ENCODE measurements at regions not wholly inside any gene's neighbourhood (a gene's known extent, or its start where the extent isn't known, plus 50 kb on each side); places are given as distances from the start of the nearest gene placed in this dataset.

DNA sequence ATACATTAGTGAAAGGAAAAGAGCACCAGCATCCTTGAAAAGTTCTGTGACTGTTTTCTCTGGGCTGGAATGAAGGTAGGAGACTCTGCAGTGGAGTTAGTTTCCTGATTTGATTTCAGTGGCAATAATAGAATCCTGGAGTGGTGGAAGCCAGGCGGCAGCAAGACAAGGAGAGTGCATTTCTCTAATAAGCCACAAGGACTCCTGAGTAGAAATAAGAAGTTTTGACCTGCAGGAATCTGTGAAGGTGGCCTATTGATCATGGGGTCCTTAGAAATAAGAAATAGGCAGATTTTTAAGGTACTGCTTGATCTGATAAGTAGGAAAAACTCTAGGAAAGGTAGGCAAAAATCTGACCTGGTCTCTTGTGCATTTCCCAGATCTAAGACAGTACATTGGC, 68.4 kb upstream of the ELOVL5 start:
- Histone ChIP-seq H3K36me3 (replicated peaks in 1 of 2; ENCODE audit: control insufficient read depth in 2 of 2, insufficient read depth in 2 of 2, low read length in 2 of 2) (no peaks in the 10 kb centered on the region), H3K4ac (ENCODE audit: low read length) (no peak overlapping the region), H2AFZ (ENCODE audit: low read length) (no peak overlapping the region), H2BK120ac (ENCODE audit: low read depth, low read length) (no peak overlapping the region), H3K9me3 (replicated peaks in 1 of 2; ENCODE audit: control insufficient read depth in 2 of 2, insufficient read depth in 1 of 2, low read depth in 1 of 2, low read length in 2 of 2) (no peaks in the 10 kb centered on the region), H3K23ac (ENCODE audit: low read depth, low read length, poor library complexity) (no peak overlapping the region), H4K8ac (ENCODE audit: low read depth, low read length) (no peak overlapping the region), H3K14ac (ENCODE audit: low read length) (no peak overlapping the region), H3K79me1 (ENCODE audit: low read depth, low read length) (no peaks in the 10 kb centered on the region), H2BK5ac (ENCODE audit: low read length) (no peak overlapping the region), H3K4me3 (ENCODE audit: low read length in 2 of 2) (no peak overlapping the region), H3K27me3 (ENCODE audit: control insufficient read depth in 3 of 3, insufficient read depth in 3 of 3, low read depth in 1 of 3, low read length in 3 of 3) (peaks cover 0 to 9% (median 0%) of the 10 kb centered on the region in 3 experiments), H3K4me2 (ENCODE audit: insufficient read depth, low read length, poor library complexity, severe bottlenecking) (no peak overlapping the region), H4K91ac (ENCODE audit: low read depth, low read length, poor library complexity) (no peak overlapping the region), H3K18ac (ENCODE audit: low read length) (no peak overlapping the region), H3K27ac (replicated peaks; ENCODE audit: low read length) (no peak overlapping the region), H2BK12ac (ENCODE audit: low read length) (no peak overlapping the region), H3K9ac (ENCODE audit: low read depth, low read length, poor library complexity) (no peak overlapping the region), H3K4me1 (ENCODE audit: control insufficient read depth in 2 of 2, insufficient read depth in 1 of 2, low read depth in 1 of 2, low read length in 2 of 2) (no peaks in the 10 kb centered on the region), H2BK15ac (ENCODE audit: low read length) (no peak overlapping the region), H2AK5ac (ENCODE audit: low read depth, low read length) (no peak overlapping the region)
- WGBS, 2 donors (ENCODE audit: extremely low coverage in 2 of 2, insufficient read length in 2 of 2, insufficient replicate concordance in 1 of 2): no CpG with 5 or more reads among the region's 1 CpG
- DNase-seq (ENCODE audit: low spot score): no peak

DNA sequence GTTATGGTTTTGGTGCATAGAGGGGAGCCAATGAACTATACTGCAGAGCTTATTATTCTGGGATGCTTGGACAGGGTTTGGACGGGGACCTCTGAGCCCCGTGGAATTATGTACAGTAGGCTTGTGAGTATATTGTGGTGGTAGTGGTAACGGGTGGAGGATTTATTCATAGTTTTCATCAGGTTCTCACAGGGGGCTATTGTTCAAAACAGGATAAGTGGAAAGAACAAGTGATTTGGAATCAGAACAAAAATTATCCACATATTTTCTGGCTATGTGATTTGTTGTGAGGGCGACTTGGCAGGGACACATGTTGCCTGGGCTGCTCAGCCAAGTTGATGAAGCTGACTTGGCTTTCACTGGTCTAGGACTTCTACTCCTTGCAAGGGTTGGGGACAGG, 64.6 kb upstream of the ELOVL5 start:
- Histone ChIP-seq H3K4me2 (ENCODE audit: insufficient read depth, low read length, poor library complexity, severe bottlenecking) (no peak overlapping the region), H3K79me1 (ENCODE audit: low read depth, low read length) (no peaks in the 10 kb centered on the region), H3K27me3 (ENCODE audit: control insufficient read depth in 3 of 3, insufficient read depth in 3 of 3, low read depth in 1 of 3, low read length in 3 of 3) (peaks cover 0 to 12% (median 0%) of the 10 kb centered on the region in 3 experiments), H3K27ac (replicated peaks; ENCODE audit: low read length) (no peak overlapping the region), H3K23ac (ENCODE audit: low read depth, low read length, poor library complexity) (no peak overlapping the region), H3K4ac (ENCODE audit: low read length) (no peak overlapping the region), H3K14ac (ENCODE audit: low read length) (no peak overlapping the region), H2BK120ac (ENCODE audit: low read depth, low read length) (no peak overlapping the region), H3K36me3 (replicated peaks in 1 of 2; ENCODE audit: control insufficient read depth in 2 of 2, insufficient read depth in 2 of 2, low read length in 2 of 2) (no peaks in the 10 kb centered on the region), H2AFZ (ENCODE audit: low read length) (no peak overlapping the region), H4K8ac (ENCODE audit: low read depth, low read length) (no peak overlapping the region), H3K9me3 (replicated peaks in 1 of 2; ENCODE audit: control insufficient read depth in 2 of 2, insufficient read depth in 1 of 2, low read depth in 1 of 2, low read length in 2 of 2) (no peaks in the 10 kb centered on the region), H2AK5ac (ENCODE audit: low read depth, low read length) (no peak overlapping the region), H3K9ac (ENCODE audit: low read depth, low read length, poor library complexity) (no peak overlapping the region), H2BK5ac (ENCODE audit: low read length) (no peak overlapping the region), H3K4me1 (ENCODE audit: control insufficient read depth in 2 of 2, insufficient read depth in 1 of 2, low read depth in 1 of 2, low read length in 2 of 2) (no peaks in the 10 kb centered on the region), H4K91ac (ENCODE audit: low read depth, low read length, poor library complexity) (no peak overlapping the region), H3K4me3 (ENCODE audit: low read length in 2 of 2) (no peak overlapping the region), H3K18ac (ENCODE audit: low read length) (no peak overlapping the region), H2BK15ac (ENCODE audit: low read length) (no peak overlapping the region), H2BK12ac (ENCODE audit: low read length) (no peak overlapping the region)
- no CpG with 5 or more reads among the region's 4 CpGs for WGBS, 2 donors (ENCODE audit: extremely low coverage in 2 of 2, insufficient read length in 2 of 2, insufficient replicate concordance in 1 of 2)
- DNase-seq (ENCODE audit: low spot score): no peak

DNA sequence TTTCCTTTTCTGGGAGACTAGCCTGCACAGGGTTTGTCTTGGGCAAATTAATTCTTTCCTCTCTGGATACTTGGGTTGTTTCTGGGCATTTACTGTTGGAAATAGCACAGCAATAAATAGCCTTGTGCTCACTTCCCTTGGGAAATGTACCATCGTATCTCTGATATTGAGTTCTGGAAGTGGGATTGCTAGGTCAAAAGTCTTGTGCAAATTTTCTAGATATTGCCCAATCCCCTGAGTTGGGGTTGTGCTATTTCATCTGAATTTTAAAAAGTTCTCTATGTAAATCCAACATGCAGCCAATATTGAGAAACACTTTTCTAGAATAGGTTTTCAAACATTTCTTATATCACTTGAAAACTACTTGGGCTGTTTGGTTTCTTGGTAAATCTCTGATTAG, 64.0 kb upstream of the ELOVL5 start:
- no peaks in the 10 kb centered on the region for H3K79me1 ChIP-seq (ENCODE audit: low read depth, low read length)
- no peak overlapping the region for H3K9ac ChIP-seq (ENCODE audit: low read depth, low read length, poor library complexity)
- no peaks in the 10 kb centered on the region for H3K4me1 ChIP-seq (ENCODE audit: control insufficient read depth in 2 of 2, insufficient read depth in 1 of 2, low read depth in 1 of 2, low read length in 2 of 2)
- no peak overlapping the region for H2BK15ac ChIP-seq (ENCODE audit: low read length)
- H2AK5ac ChIP-seq (ENCODE audit: low read depth, low read length): no peak overlapping the region
- H2BK5ac ChIP-seq (ENCODE audit: low read length): no peak overlapping the region
- no peaks in the 10 kb centered on the region for H3K9me3 ChIP-seq (replicated peaks in 1 of 2; ENCODE audit: control insufficient read depth in 2 of 2, insufficient read depth in 1 of 2, low read depth in 1 of 2, low read length in 2 of 2)
- H3K4ac ChIP-seq (ENCODE audit: low read length): no peak overlapping the region
- no peak overlapping the region for H2BK12ac ChIP-seq (ENCODE audit: low read length)
- no peak overlapping the region for H4K91ac ChIP-seq (ENCODE audit: low read depth, low read length, poor library complexity)
- no peak for DNase-seq (ENCODE audit: low spot score)
- H3K4me3 ChIP-seq (ENCODE audit: low read length in 2 of 2): no peak overlapping the region
- H2BK120ac ChIP-seq (ENCODE audit: low read depth, low read length): no peak overlapping the region
- no peak overlapping the region for H4K8ac ChIP-seq (ENCODE audit: low read depth, low read length)
- no peak overlapping the region for H3K18ac ChIP-seq (ENCODE audit: low read length)
- no peak overlapping the region for H2AFZ ChIP-seq (ENCODE audit: low read length)
- no peak overlapping the region for H3K23ac ChIP-seq (ENCODE audit: low read depth, low read length, poor library complexity)
- H3K4me2 ChIP-seq (ENCODE audit: insufficient read depth, low read length, poor library complexity, severe bottlenecking): no peak overlapping the region
- no CpG with 5 or more reads among the region's 1 CpG for WGBS, 2 donors (ENCODE audit: extremely low coverage in 2 of 2, insufficient read length in 2 of 2, insufficient replicate concordance in 1 of 2)
- H3K27ac ChIP-seq (replicated peaks; ENCODE audit: low read length): no peak overlapping the region
- H3K36me3 ChIP-seq (replicated peaks in 1 of 2; ENCODE audit: control insufficient read depth in 2 of 2, insufficient read depth in 2 of 2, low read length in 2 of 2): no peaks in the 10 kb centered on the region
- peaks cover 0 to 18% (median 0%) of the 10 kb centered on the region in 3 experiments for H3K27me3 ChIP-seq (ENCODE audit: control insufficient read depth in 3 of 3, insufficient read depth in 3 of 3, low read depth in 1 of 3, low read length in 3 of 3)
- H3K14ac ChIP-seq (ENCODE audit: low read length): no peak overlapping the region

GRCh38 chr6:53412021-53412715, 63.4 kb upstream of the ELOVL5 start:
- Histone ChIP-seq H4K8ac (ENCODE audit: low read depth, low read length) (no peak overlapping the region), H3K4me1 (ENCODE audit: control insufficient read depth in 2 of 2, insufficient read depth in 1 of 2, low read depth in 1 of 2, low read length in 2 of 2) (no peaks in the 10 kb centered on the region), H2BK15ac (ENCODE audit: low read length) (no peak overlapping the region), H3K23ac (ENCODE audit: low read depth, low read length, poor library complexity) (no peak overlapping the region), H3K27me3 (ENCODE audit: control insufficient read depth in 3 of 3, insufficient read depth in 3 of 3, low read depth in 1 of 3, low read length in 3 of 3) (peaks cover 0 to 22% (median 0%) of the 10 kb centered on the region in 3 experiments), H2AFZ (ENCODE audit: low read length) (no peak overlapping the region), H3K4me2 (ENCODE audit: insufficient read depth, low read length, poor library complexity, severe bottlenecking) (no peak overlapping the region), H3K79me1 (ENCODE audit: low read depth, low read length) (no peaks in the 10 kb centered on the region), H3K9me3 (replicated peaks in 1 of 2; ENCODE audit: control insufficient read depth in 2 of 2, insufficient read depth in 1 of 2, low read depth in 1 of 2, low read length in 2 of 2) (no peaks in the 10 kb centered on the region), H3K9ac (ENCODE audit: low read depth, low read length, poor library complexity) (no peak overlapping the region), H3K36me3 (replicated peaks in 1 of 2; ENCODE audit: control insufficient read depth in 2 of 2, insufficient read depth in 2 of 2, low read length in 2 of 2) (no peaks in the 10 kb centered on the region), H2AK5ac (ENCODE audit: low read depth, low read length) (no peak overlapping the region), H3K4ac (ENCODE audit: low read length) (no peak overlapping the region), H3K14ac (ENCODE audit: low read length) (no peak overlapping the region), H3K4me3 (ENCODE audit: low read length in 2 of 2) (no peak overlapping the region), H2BK12ac (ENCODE audit: low read length) (no peak overlapping the region), H2BK120ac (ENCODE audit: low read depth, low read length) (no peak overlapping the region), H4K91ac (ENCODE audit: low read depth, low read length, poor library complexity) (no peak overlapping the region), H2BK5ac (ENCODE audit: low read length) (no peak overlapping the region), H3K18ac (ENCODE audit: low read length) (no peak overlapping the region), H3K27ac (replicated peaks; ENCODE audit: low read length) (no peak overlapping the region)
- no CpG with 5 or more reads among the region's 5 CpGs for WGBS, 2 donors (ENCODE audit: extremely low coverage in 2 of 2, insufficient read length in 2 of 2, insufficient replicate concordance in 1 of 2)
- DNase-seq (ENCODE audit: low spot score): no peak
